ENCODE measurements at regions not wholly inside any gene's neighbourhood (a gene's known extent, or its start where the extent isn't known, plus 50 kb on each side); places are given as distances from the start of the nearest gene placed in this dataset.
A peak's percentile ranks its signal among the peaks of the same experiment; 100 is the strongest.

DNA sequence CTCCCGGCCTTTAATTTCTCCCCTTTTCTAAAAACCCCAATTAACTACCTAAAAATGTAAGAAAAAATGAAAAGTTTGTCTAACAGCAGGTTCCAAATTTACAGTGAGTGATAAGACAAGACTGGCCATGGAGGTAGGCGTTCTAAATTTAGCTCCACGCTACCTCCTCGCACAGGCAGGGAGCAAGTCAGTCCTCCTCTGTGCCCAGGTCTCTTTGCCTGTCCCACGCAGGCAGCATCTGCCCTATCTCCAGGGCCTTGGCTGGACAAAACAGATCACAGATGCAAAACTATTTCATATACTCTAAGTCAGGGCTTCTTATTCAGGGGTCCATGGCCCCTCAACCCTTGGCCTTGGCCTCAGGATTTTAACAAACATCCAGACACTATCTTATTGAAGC is 98.0 kb upstream of the JARID2 start:
- DNase-seq (ENCODE audit: low read depth in 2 of 2) = no peak
- no peak overlapping the region for H3K4me3 ChIP-seq (replicated peaks in 1 of 2; ENCODE audit: low read depth in 2 of 2, low read length in 2 of 2)
- TF ChIP-seq, protein P1, sequence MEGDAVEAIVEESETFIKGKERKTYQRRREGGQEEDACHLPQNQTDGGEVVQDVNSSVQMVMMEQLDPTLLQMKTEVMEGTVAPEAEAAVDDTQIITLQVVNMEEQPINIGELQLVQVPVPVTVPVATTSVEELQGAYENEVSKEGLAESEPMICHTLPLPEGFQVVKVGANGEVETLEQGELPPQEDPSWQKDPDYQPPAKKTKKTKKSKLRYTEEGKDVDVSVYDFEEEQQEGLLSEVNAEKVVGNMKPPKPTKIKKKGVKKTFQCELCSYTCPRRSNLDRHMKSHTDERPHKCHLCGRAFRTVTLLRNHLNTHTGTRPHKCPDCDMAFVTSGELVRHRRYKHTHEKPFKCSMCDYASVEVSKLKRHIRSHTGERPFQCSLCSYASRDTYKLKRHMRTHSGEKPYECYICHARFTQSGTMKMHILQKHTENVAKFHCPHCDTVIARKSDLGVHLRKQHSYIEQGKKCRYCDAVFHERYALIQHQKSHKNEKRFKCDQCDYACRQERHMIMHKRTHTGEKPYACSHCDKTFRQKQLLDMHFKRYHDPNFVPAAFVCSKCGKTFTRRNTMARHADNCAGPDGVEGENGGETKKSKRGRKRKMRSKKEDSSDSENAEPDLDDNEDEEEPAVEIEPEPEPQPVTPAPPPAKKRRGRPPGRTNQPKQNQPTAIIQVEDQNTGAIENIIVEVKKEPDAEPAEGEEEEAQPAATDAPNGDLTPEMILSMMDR (IDR thresholded peaks at IDR 0.05; ENCODE audit: low read depth, low read length) = no peak

DNA sequence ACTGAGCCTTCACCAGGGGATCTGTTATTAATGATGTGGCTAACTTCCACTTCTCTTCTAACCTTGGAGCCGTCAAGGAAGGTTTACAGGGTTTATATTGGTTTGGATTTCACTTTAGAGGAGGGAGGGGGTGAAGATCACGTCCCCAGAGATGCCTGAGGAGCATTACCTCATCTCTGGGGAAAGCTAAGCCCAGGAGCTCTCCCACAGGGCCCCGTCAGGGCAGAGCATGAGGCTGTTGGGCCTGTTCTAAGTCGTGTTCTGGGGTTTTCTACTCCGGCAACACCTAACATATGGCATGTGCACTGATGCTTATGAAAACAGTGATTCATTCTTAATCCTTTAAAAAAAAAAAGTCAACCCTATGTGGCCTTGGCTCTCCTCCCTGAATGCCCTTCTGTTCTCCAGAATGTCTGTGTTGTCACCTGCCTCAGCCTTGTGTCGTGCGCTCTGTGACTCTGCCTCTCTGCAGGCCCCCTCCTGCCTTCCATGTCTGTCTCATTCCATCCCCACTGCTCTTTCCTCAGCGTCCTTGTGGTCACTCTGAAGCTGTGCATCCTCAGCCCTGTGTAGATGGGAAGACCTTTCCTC is 97.4 kb upstream of the JARID2 start:
- peak; percentile 14 to 84 for DNase-seq (ENCODE audit: low read depth in 2 of 2)
- TF ChIP-seq, protein P1 (IDR thresholded peaks at IDR 0.05; ENCODE audit: low read depth, low read length) = peak; percentile 24

DNA sequence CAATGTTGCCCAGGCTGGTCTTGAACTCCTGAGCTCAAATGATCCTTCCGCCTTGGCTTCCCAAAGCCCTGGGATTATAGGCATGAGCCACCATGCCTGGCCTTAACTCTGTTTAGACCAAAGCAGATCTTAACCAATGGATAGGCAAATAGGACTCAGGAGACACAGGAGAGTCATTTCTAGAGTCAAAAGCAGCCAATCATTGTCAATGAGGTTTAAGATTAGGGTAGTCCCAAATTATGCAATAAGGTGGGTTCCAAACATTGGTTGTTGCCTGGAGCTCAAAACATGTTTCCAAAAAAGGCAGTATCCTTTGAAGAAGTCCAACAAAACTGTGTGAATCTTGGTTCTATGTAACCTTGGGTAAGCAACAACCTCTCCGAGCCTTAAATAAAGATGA is 95.7 kb upstream of the JARID2 start:
- no peak for DNase-seq (ENCODE audit: low read depth in 2 of 2)

More for the DNA sequence above, 97.4 kb upstream of the JARID2 start:
- H3K4me3 ChIP-seq (replicated peaks in 1 of 2; ENCODE audit: low read depth in 2 of 2, low read length in 2 of 2) = no peak overlapping the region

DNA sequence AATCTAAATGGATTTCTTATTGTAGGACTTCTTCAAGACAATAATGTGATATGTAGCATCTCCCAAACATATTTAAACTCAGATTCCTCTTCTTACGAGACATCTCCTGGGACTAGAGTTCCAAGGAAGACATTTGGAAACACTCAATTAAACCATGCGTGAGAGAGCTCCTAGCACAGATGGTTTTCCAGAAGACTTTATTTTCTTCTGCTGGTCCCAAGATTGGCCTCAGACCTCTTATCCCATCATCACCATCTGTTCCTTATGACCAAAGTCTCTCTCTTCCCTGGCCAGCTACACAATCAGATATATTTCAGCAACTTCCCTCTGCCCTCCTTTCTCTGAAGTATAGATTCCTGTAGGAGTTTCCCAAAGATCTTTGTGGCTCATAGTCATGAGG is 93.2 kb upstream of the JARID2 start:
- TF ChIP-seq, protein P1 (IDR thresholded peaks at IDR 0.05; ENCODE audit: low read depth, low read length) = no peak
- no peak for DNase-seq (ENCODE audit: low read depth in 2 of 2)
- no peak overlapping the region for H3K4me3 ChIP-seq (replicated peaks in 1 of 2; ENCODE audit: low read depth in 2 of 2, low read length in 2 of 2)

More for the DNA sequence above, 95.7 kb upstream of the JARID2 start:
- H3K4me3 ChIP-seq (replicated peaks in 1 of 2; ENCODE audit: low read depth in 2 of 2, low read length in 2 of 2) = no peak overlapping the region
- TF ChIP-seq, protein P1 (IDR thresholded peaks at IDR 0.05; ENCODE audit: low read depth, low read length) = no peak

DNA sequence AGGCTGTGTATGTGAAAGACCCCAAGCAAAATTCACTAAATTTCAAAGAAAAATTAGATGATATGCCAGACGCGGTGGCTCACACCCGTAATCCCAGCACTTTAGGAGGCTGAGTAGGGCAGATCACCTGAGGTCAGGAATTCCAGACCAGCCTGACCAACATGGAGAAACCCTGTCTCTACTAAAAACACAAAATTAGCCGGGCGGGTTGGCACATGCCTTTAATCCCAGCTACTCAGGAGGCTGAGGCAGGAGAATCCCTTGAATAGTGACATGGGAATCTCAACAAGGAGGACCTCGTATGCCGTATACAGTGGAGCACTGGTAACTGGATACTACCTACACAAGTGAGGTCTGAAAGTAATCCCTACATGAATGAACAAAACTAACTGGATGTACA is 92.7 kb upstream of the JARID2 start:
- TF ChIP-seq, protein P1 (IDR thresholded peaks at IDR 0.05; ENCODE audit: low read depth, low read length) = no peak
- no peak overlapping the region for H3K4me3 ChIP-seq (replicated peaks in 1 of 2; ENCODE audit: low read depth in 2 of 2, low read length in 2 of 2)
- DNase-seq (ENCODE audit: low read depth in 2 of 2) = no peak

DNA sequence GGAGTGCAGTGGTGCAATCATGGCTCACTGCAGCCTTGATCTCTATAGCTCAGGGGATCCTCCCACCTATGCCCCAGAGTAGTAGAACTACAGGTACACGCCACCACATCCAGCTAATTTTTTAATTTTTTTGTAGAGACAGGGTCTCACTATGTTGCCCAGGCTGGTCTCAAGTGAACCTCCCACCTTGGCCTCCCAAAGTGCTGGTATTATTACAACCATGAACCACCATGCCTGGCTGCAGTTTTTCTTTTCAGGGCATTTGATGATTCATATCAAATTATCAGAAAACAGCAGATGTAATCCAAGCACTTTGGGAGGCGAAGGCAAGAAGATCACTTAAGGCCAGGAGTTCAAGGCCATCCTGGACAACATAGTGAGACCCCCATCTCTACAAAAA is 88.4 kb upstream of the JARID2 start:
- TF ChIP-seq, protein P1 (IDR thresholded peaks at IDR 0.05; ENCODE audit: low read depth, low read length) = no peak
- no peak overlapping the region for H3K4me3 ChIP-seq (replicated peaks in 1 of 2; ENCODE audit: low read depth in 2 of 2, low read length in 2 of 2)
- no peak for DNase-seq (ENCODE audit: low read depth in 2 of 2)
